WTC11 (cell line): ENCODE measurements at regions not wholly inside any gene's neighbourhood (a gene's known extent, or its start where the extent isn't known, plus 50 kb on each side); places are given as distances from the start of the nearest gene placed in this dataset.
A peak's percentile ranks its signal among the peaks of the same experiment; 100 is the strongest.

Experiments
- CBFB ChIP-seq: sonication (generic); formaldehyde crosslinking; IDR thresholded peaks from 2 replicates; pipeline ENCODE4 v1.8.1; 2022; ENCODE audit warnings: mild to moderate bottlenecking, low read depth, missing genetic modification reagents
- E2F1 ChIP-seq: sonication (generic); formaldehyde crosslinking; IDR thresholded peaks from 2 replicates; pipeline ENCODE4 v1.8.0; 2022; ENCODE audit warnings: mild to moderate bottlenecking, missing genetic modification reagents
- ERG ChIP-seq: fragments of 250-450 bp; sonication (Bioruptor Pico); IDR thresholded peaks from 2 replicates; pipeline ENCODE4 v1.8.0; 2021; ENCODE audit warnings: mild to moderate bottlenecking
- FOXJ3 ChIP-seq: sonication (generic); formaldehyde crosslinking; IDR thresholded peaks from 2 replicates; pipeline ENCODE4 v1.9.0; 2021; ENCODE audit warnings: missing genetic modification reagents, mild to moderate bottlenecking, borderline replicate concordance
- FOXK1 ChIP-seq: sonication (generic); formaldehyde crosslinking; IDR thresholded peaks from 2 replicates; pipeline ENCODE4 v1.8.0; 2022; ENCODE audit warnings: mild to moderate bottlenecking, moderate library complexity, missing genetic modification reagents
- GABPB1 ChIP-seq: sonication (generic); formaldehyde crosslinking; IDR thresholded peaks from 2 replicates; pipeline ENCODE4 v1.8.1; 2023; ENCODE audit warnings: mild to moderate bottlenecking, missing genetic modification reagents
- HMGA2 ChIP-seq: fragments of 250-450 bp; sonication (Bioruptor Pico); IDR thresholded peaks from 2 replicates; pipeline ENCODE4 v1.4.0; 2021; ENCODE audit warnings: mild to moderate bottlenecking, moderate library complexity
- JAZF1 ChIP-seq: fragments of 250-450 bp; sonication (Bioruptor Pico); IDR thresholded peaks from 2 replicates; pipeline ENCODE4 v1.9.0; 2021; ENCODE audit warnings: moderate library complexity, mild to moderate bottlenecking, inconsistent platforms
- MYBL2 ChIP-seq: sonication (generic); formaldehyde crosslinking; IDR thresholded peaks from 2 replicates; pipeline ENCODE4 v1.8.1; 2023; ENCODE audit warnings: mild to moderate bottlenecking, moderate library complexity, missing genetic modification reagents
- NFATC4 ChIP-seq: fragments of 250-450 bp; sonication (Bioruptor Pico); IDR thresholded peaks from 2 replicates; pipeline ENCODE4 v1.9.0; 2021; ENCODE audit warnings: mild to moderate bottlenecking
- SOX15 ChIP-seq: fragments of 250-450 bp; sonication (Bioruptor Pico); IDR thresholded peaks from 2 replicates; pipeline ENCODE4 v1.9.0; 2021; ENCODE audit warnings: mild to moderate bottlenecking
- SP1 ChIP-seq: sonication (generic); formaldehyde crosslinking; conservative IDR thresholded peaks from 2 replicates; pipeline ENCODE4 v1.8.1; 2022; ENCODE audit warnings: missing genetic modification reagents
- TCF7 ChIP-seq: sonication (generic); formaldehyde crosslinking; IDR thresholded peaks from 2 replicates; pipeline ENCODE4 v1.8.0; 2022; ENCODE audit warnings: mild to moderate bottlenecking, low read depth, missing genetic modification reagents, moderate library complexity
- ZNF396 ChIP-seq: fragments of 250-450 bp; sonication (Bioruptor Pico); IDR thresholded peaks from 2 replicates; pipeline ENCODE4 v1.8.0; 2021; ENCODE audit warnings: mild to moderate bottlenecking, moderate library complexity, borderline replicate concordance
- ZNF425 ChIP-seq: fragments of 250-450 bp; sonication (Bioruptor Pico); conservative IDR thresholded peaks from 2 replicates; pipeline ENCODE4 v1.9.0; 2021; ENCODE audit warnings: mild to moderate bottlenecking
- ZNF671 ChIP-seq: fragments of 250-450 bp; sonication (Bioruptor Pico); IDR thresholded peaks from 2 replicates; pipeline ENCODE4 v1.8.0; 2021; ENCODE audit warnings: mild to moderate bottlenecking
- TF ChIP-seq, protein P1 (sequence below): sonication (generic); formaldehyde crosslinking; IDR thresholded peaks from 2 replicates; pipeline ENCODE4 v1.8.1; 2023; ENCODE audit warnings: mild to moderate bottlenecking, missing genetic modification reagents, borderline replicate concordance
- TF ChIP-seq, protein P2 (sequence below): sonication (generic); formaldehyde crosslinking; IDR thresholded peaks from 2 replicates; pipeline ENCODE4 v1.8.1; 2022; ENCODE audit warnings: mild to moderate bottlenecking, missing genetic modification reagents, moderate library complexity, borderline replicate concordance
- TF ChIP-seq, protein P3 (sequence below): sonication (generic); formaldehyde crosslinking; IDR thresholded peaks from 2 replicates; pipeline ENCODE4 v1.8.0; 2022; ENCODE audit warnings: mild to moderate bottlenecking, missing genetic modification reagents
- TF ChIP-seq, protein P4 (sequence below): sonication (generic); formaldehyde crosslinking; IDR thresholded peaks from 2 replicates; pipeline ENCODE4 v1.8.1; 2023; ENCODE audit warnings: mild to moderate bottlenecking, moderate library complexity, missing genetic modification reagents
- TF ChIP-seq, protein P5 (sequence below): fragments of 250-450 bp; sonication (Bioruptor Pico); IDR thresholded peaks from 2 replicates; pipeline ENCODE4 v1.9.0; 2021; ENCODE audit warnings: mild to moderate bottlenecking
- TF ChIP-seq, protein P6 (sequence below): fragments of 250-450 bp; sonication (Bioruptor Pico); IDR thresholded peaks from 2 replicates; pipeline ENCODE4 v2.1.2; 2022; ENCODE audit warnings: mild to moderate bottlenecking, moderate library complexity

DNA sequence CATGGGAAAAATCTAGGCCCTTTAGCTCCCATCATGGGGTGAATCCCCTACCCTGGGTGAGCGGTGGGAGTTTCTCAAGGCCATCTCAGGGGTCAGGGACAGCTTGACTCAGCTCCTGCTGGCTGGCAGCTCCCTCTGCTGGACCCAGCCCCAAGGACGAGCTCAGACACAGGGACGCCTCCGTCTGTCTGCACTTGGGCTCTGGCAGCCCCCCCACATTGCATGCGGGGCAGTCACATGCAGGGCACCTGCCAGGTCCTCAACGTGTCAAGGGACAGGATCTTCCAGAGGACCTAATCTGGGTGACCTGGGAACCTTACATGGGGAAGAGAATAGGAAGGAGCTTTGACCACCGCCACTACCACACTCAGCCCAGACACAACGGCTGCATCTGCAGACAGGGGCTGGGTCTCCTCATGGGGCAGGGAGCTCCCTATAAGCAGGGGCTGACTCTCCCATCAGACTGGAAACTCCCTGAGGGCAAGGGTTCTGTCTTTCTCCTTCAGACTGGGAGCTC, 173.4 kb downstream of the MRPL14 start (continued):
- TF ChIP-seq ZNF425: no peak
- TF ChIP-seq, protein P1, sequence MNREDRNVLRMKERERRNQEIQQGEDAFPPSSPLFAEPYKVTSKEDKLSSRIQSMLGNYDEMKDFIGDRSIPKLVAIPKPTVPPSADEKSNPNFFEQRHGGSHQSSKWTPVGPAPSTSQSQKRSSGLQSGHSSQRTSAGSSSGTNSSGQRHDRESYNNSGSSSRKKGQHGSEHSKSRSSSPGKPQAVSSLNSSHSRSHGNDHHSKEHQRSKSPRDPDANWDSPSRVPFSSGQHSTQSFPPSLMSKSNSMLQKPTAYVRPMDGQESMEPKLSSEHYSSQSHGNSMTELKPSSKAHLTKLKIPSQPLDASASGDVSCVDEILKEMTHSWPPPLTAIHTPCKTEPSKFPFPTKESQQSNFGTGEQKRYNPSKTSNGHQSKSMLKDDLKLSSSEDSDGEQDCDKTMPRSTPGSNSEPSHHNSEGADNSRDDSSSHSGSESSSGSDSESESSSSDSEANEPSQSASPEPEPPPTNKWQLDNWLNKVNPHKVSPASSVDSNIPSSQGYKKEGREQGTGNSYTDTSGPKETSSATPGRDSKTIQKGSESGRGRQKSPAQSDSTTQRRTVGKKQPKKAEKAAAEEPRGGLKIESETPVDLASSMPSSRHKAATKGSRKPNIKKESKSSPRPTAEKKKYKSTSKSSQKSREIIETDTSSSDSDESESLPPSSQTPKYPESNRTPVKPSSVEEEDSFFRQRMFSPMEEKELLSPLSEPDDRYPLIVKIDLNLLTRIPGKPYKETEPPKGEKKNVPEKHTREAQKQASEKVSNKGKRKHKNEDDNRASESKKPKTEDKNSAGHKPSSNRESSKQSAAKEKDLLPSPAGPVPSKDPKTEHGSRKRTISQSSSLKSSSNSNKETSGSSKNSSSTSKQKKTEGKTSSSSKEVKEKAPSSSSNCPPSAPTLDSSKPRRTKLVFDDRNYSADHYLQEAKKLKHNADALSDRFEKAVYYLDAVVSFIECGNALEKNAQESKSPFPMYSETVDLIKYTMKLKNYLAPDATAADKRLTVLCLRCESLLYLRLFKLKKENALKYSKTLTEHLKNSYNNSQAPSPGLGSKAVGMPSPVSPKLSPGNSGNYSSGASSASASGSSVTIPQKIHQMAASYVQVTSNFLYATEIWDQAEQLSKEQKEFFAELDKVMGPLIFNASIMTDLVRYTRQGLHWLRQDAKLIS (CRISPR knock-in tag): no peak
- no peak for TF ChIP-seq TCF7 (CRISPR knock-in tag)
- TF ChIP-seq HMGA2 (CRISPR knock-in tag): no peak
- no peak for TF ChIP-seq CBFB (CRISPR knock-in tag)
- no peak for TF ChIP-seq SP1
- no peak for TF ChIP-seq JAZF1 (CRISPR knock-in tag)
- TF ChIP-seq, protein P2, sequence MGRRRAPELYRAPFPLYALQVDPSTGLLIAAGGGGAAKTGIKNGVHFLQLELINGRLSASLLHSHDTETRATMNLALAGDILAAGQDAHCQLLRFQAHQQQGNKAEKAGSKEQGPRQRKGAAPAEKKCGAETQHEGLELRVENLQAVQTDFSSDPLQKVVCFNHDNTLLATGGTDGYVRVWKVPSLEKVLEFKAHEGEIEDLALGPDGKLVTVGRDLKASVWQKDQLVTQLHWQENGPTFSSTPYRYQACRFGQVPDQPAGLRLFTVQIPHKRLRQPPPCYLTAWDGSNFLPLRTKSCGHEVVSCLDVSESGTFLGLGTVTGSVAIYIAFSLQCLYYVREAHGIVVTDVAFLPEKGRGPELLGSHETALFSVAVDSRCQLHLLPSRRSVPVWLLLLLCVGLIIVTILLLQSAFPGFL (CRISPR knock-in tag): no peak
- no peak for TF ChIP-seq FOXJ3 (CRISPR knock-in tag)
- no peak for TF ChIP-seq NFATC4
- TF ChIP-seq ZNF671 (CRISPR knock-in tag): no peak
- TF ChIP-seq SOX15: no peak
- no peak for TF ChIP-seq MYBL2
- TF ChIP-seq ERG (CRISPR knock-in tag): no peak
- TF ChIP-seq, protein P3, sequence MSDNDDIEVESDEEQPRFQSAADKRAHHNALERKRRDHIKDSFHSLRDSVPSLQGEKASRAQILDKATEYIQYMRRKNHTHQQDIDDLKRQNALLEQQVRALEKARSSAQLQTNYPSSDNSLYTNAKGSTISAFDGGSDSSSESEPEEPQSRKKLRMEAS (CRISPR knock-in tag): peak; percentile 82
- no peak for TF ChIP-seq ZNF396 (CRISPR knock-in tag)
- TF ChIP-seq, protein P4, sequence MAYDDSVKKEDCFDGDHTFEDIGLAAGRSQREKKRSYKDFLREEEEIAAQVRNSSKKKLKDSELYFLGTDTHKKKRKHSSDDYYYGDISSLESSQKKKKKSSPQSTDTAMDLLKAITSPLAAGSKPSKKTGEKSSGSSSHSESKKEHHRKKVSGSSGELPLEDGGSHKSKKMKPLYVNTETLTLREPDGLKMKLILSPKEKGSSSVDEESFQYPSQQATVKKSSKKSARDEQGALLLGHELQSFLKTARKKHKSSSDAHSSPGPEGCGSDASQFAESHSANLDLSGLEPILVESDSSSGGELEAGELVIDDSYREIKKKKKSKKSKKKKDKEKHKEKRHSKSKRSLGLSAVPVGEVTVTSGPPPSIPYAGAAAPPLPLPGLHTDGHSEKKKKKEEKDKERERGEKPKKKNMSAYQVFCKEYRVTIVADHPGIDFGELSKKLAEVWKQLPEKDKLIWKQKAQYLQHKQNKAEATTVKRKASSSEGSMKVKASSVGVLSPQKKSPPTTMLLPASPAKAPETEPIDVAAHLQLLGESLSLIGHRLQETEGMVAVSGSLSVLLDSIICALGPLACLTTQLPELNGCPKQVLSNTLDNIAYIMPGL (CRISPR knock-in tag): peak; percentile 54; the same call in 1 of the 2 replicates
- 0 out of 2 replicates have a peak, but pooled peaks have one; percentile 19 for TF ChIP-seq FOXK1 (CRISPR knock-in tag)
- TF ChIP-seq, protein P5, sequence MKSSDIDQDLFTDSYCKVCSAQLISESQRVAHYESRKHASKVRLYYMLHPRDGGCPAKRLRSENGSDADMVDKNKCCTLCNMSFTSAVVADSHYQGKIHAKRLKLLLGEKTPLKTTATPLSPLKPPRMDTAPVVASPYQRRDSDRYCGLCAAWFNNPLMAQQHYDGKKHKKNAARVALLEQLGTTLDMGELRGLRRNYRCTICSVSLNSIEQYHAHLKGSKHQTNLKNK: no peak
- peak; percentile 46; the same call in 1 of the 2 replicates for TF ChIP-seq GABPB1 (CRISPR knock-in tag)
- TF ChIP-seq E2F1: no peak
- TF ChIP-seq, protein P6, sequence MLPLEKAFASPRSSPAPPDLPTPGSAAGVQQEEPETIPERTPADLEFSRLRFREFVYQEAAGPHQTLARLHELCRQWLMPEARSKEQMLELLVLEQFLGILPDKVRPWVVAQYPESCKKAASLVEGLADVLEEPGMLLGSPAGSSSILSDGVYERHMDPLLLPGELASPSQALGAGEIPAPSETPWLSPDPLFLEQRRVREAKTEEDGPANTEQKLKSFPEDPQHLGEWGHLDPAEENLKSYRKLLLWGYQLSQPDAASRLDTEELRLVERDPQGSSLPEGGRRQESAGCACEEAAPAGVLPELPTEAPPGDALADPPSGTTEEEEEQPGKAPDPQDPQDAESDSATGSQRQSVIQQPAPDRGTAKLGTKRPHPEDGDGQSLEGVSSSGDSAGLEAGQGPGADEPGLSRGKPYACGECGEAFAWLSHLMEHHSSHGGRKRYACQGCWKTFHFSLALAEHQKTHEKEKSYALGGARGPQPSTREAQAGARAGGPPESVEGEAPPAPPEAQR: no peak
